Gastrocnemius medialis (tissue), 4 donors: ENCODE measurements at regions not wholly inside any gene's neighbourhood (a gene's known extent, or its start where the extent isn't known, plus 50 kb on each side); places are given as distances from the start of the nearest gene placed in this dataset.

Experiments
- POLR2A ChIP-seq, 2 donors: fragments of 450-650 bp; IDR thresholded peaks; one replicate each; pipeline ENCODE4 v1.6.1; 2017; ENCODE audit warnings: antibody characterized with exemption in 2 of 2, mild to moderate bottlenecking in 2 of 2, moderate library complexity in 2 of 2
- TF ChIP-seq, protein P1 (sequence below), 5 experiments: fragments of 450-650 bp in 3 of 5; fragments of 200-600 bp in 2 of 5; sonication (generic) in 2 of 5; IDR thresholded peaks in 4 of 5; conservative IDR thresholded peaks in 1 of 5; 1 replicate in 4 of 5; 2 replicates in 1 of 5; pipeline ENCODE4 v1.5.1; 2016 to 2019; ENCODE audit warnings: antibody characterized with exemption in 5 of 5, mild to moderate bottlenecking in 3 of 5, moderate library complexity in 3 of 5

- TF ChIP-seq, protein P1, sequence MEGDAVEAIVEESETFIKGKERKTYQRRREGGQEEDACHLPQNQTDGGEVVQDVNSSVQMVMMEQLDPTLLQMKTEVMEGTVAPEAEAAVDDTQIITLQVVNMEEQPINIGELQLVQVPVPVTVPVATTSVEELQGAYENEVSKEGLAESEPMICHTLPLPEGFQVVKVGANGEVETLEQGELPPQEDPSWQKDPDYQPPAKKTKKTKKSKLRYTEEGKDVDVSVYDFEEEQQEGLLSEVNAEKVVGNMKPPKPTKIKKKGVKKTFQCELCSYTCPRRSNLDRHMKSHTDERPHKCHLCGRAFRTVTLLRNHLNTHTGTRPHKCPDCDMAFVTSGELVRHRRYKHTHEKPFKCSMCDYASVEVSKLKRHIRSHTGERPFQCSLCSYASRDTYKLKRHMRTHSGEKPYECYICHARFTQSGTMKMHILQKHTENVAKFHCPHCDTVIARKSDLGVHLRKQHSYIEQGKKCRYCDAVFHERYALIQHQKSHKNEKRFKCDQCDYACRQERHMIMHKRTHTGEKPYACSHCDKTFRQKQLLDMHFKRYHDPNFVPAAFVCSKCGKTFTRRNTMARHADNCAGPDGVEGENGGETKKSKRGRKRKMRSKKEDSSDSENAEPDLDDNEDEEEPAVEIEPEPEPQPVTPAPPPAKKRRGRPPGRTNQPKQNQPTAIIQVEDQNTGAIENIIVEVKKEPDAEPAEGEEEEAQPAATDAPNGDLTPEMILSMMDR (IDR thresholded peaks at IDR 0.05 in 4 of 5, conservative IDR thresholded peaks at IDR 0.05 in 1 of 5), result no peak
- no peak for TF ChIP-seq POLR2A (IDR thresholded peaks at IDR 0.05)
These were observed 657.9 kb downstream of the SLITRK5 start for GRCh38 chr13:88329066-88329465.
